Activated T-helper 2 cell treated with anti-CD3 and anti-CD28 coated beads, Interferon-gamma antibody, Interleukin-2, Interleukin-4, amounts not matched to agents 10 μg/mL and 5 μg/mL and 100 μg/mL, durations not matched to agents 14 hours and 24 hours and 36 hours (primary cell): ENCODE measurements at regions not wholly inside any gene's neighbourhood (a gene's known extent, or its start where the extent isn't known, plus 50 kb on each side); places are given as distances from the start of the nearest gene placed in this dataset.

Experiments used
- DNase-seq: peaks from one replicate; pipeline ENCODE4 v3.0.0; 2021; ENCODE audit warnings: low spot score
- H3K27ac Mint-ChIP-seq: one replicate; pipeline ENCODE4 v1.8.0; 2021; ENCODE audit warnings: mixed read lengths
- H3K27me3 Mint-ChIP-seq: one replicate; pipeline ENCODE4 v1.8.0; 2021; ENCODE audit warnings: low read depth, mixed read lengths
- H3K36me3 Mint-ChIP-seq: one replicate; pipeline ENCODE4 v1.8.0; 2021; ENCODE audit warnings: low read depth, mixed read lengths
- H3K4me1 Mint-ChIP-seq: one replicate; pipeline ENCODE4 v1.8.0; 2021; ENCODE audit warnings: low read depth, mixed read lengths
- H3K4me3 Mint-ChIP-seq: one replicate; pipeline ENCODE4 v1.8.0; 2021; ENCODE audit warnings: low read depth, mild to moderate bottlenecking, moderate library complexity, mixed read lengths
- H3K9me3 Mint-ChIP-seq: one replicate; pipeline ENCODE4 v1.8.0; 2021; ENCODE audit warnings: mixed read lengths
- intact Hi-C: fragments of 100-400 bp; cut with micrococcal nuclease; formaldehyde crosslinking; loops from one replicate; pipeline ENCODE4 v1.15.1; 2023

DNA sequence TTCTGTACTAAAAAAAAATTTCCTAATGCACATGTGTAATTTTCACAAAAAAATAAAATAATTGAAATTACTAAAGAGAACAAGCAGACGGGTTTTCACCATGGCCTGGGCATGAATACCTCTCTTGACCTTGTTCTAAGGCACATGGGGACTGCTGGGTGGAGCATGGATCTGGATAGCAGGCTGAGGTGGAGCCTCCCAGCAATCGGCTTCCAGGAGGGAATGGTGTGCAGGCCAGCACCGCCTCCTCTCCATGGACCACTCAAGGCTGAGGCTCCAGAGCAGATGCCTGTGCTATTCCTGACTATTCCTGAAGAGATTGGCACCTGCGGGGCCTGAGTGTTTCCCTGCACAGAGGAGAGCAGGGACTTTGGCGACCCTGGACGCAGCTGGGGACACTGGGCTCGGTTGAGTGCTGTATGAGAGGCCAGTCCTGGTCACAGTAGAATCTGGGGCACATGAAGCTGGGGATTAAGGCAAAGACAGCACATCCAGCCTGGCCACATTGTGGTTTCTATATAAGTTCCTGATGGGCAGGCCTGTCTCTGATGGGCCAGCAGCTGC is 963.6 kb downstream of the BRD1 start:
- H3K36me3 Mint-ChIP-seq = no peaks in the 10 kb centered on the region
- no peaks in the 10 kb centered on the region for H3K27me3 Mint-ChIP-seq
- no peak overlapping the region for H3K4me3 Mint-ChIP-seq
- no peak overlapping the region for H3K27ac Mint-ChIP-seq
- DNase-seq = no peak
- H3K9me3 Mint-ChIP-seq = no peaks in the 10 kb centered on the region
- no peaks in the 10 kb centered on the region for H3K4me1 Mint-ChIP-seq
- intact Hi-C loops = no loop called here

DNA sequence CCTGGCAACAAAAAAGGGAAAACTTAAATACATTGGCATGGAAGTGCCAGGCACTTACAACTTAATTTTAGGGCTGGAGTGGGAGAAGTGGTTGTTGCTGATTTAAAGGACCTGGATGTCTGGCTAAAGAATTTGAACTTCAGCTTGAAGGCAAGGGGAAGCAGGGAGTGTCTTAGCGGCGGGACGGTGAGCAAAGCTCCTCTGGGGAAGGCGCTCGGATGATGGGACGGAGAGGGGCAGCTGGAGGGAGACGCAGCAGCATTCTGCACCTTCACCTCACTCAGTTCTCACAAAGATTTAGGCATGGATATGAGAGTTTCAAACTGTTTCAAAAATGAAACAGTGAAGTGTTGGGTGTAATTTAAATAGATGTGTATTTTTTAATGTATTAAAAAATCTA is 967.1 kb downstream of the BRD1 start:
- no peak overlapping the region for H3K27ac Mint-ChIP-seq
- DNase-seq = no peak
- no peaks in the 10 kb centered on the region for H3K9me3 Mint-ChIP-seq
- no peaks in the 10 kb centered on the region for H3K27me3 Mint-ChIP-seq
- H3K36me3 Mint-ChIP-seq = no peaks in the 10 kb centered on the region
- intact Hi-C loops = no loop called here
- H3K4me3 Mint-ChIP-seq = no peak overlapping the region
- no peaks in the 10 kb centered on the region for H3K4me1 Mint-ChIP-seq

DNA sequence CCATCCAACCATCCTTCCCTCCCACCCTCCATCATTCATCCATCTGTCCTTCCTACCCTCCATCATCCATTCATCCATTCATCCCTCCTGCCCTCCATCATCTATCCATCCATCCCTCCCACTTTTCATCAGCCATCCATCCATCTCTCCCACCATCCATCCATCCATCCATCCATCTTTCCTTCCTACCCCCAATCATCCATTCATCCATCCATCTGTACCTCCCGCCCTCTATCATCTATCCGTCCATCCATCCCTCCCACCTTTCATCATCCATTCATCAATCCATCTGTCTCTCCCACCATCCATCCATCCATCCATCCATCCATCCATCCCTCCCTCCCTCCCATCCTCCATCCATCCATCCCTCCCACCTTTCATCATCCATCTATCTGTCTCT is 968.8 kb downstream of the BRD1 start:
- no peaks in the 10 kb centered on the region for H3K36me3 Mint-ChIP-seq
- no peak overlapping the region for H3K27ac Mint-ChIP-seq

GRCh38 chr22:48858121-48858520 is 969.6 kb downstream of the BRD1 start:
- DNase-seq = no peak
- Mint-ChIP-seq H3K9me3 (no peaks in the 10 kb centered on the region), H3K4me1 (no peaks in the 10 kb centered on the region), H3K4me3 (no peak overlapping the region), H3K36me3 (no peaks in the 10 kb centered on the region), H3K27ac (no peak overlapping the region), H3K27me3 (no peaks in the 10 kb centered on the region)
- intact Hi-C loops = no loop called here

More for the DNA sequence above, 968.8 kb downstream of the BRD1 start:
- Mint-ChIP-seq H3K4me3 (no peak overlapping the region), H3K9me3 (no peaks in the 10 kb centered on the region), H3K27me3 (no peaks in the 10 kb centered on the region), H3K4me1 (no peaks in the 10 kb centered on the region)
- no peak for DNase-seq
- intact Hi-C loops = no loop called here

GRCh38 chr22:48857202-48857805 is 970.4 kb downstream of the BRD1 start:
- intact Hi-C loops = no loop called here
- Mint-ChIP-seq H3K27ac (no peak overlapping the region), H3K36me3 (no peaks in the 10 kb centered on the region), H3K27me3 (no peaks in the 10 kb centered on the region), H3K4me3 (no peak overlapping the region), H3K9me3 (no peaks in the 10 kb centered on the region), H3K4me1 (no peaks in the 10 kb centered on the region)
- DNase-seq = no peak

DNA sequence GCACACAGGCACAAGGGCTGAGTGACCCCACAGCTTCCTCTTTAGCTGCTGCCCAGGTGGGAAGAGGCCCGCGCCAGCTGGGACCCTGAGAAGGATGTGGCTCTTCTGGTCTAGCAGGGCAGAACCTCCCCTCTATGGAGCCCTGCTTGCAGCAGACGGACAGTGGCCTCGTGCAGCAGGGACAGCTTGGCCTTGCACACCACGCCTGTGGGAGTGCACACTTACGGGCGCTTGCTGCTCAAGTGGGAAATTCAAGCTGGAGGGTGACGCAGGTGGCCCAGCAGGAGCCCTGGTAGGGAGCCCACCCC is 971.4 kb downstream of the BRD1 start:
- no peak for DNase-seq
- intact Hi-C loops = no loop called here
- Mint-ChIP-seq H3K36me3 (no peaks in the 10 kb centered on the region), H3K27ac (no peak overlapping the region), H3K4me1 (no peaks in the 10 kb centered on the region), H3K27me3 (no peaks in the 10 kb centered on the region), H3K4me3 (no peak overlapping the region), H3K9me3 (no peaks in the 10 kb centered on the region)

GRCh38 chr22:48855593-48856307 is 971.9 kb downstream of the BRD1 start:
- DNase-seq = no peak
- Mint-ChIP-seq H3K27ac (no peak overlapping the region), H3K9me3 (no peaks in the 10 kb centered on the region), H3K4me3 (no peak overlapping the region), H3K27me3 (no peaks in the 10 kb centered on the region), H3K4me1 (no peaks in the 10 kb centered on the region), H3K36me3 (no peaks in the 10 kb centered on the region)
- intact Hi-C loops = no loop called here

GRCh38 chr22:48855013-48855412 is 972.7 kb downstream of the BRD1 start:
- H3K27ac Mint-ChIP-seq = no peak overlapping the region
- no peaks in the 10 kb centered on the region for H3K4me1 Mint-ChIP-seq
- no peak for DNase-seq
- intact Hi-C loops = no loop called here
- H3K9me3 Mint-ChIP-seq = no peaks in the 10 kb centered on the region
- no peaks in the 10 kb centered on the region for H3K36me3 Mint-ChIP-seq
- no peaks in the 10 kb centered on the region for H3K27me3 Mint-ChIP-seq
- no peak overlapping the region for H3K4me3 Mint-ChIP-seq

GRCh38 chr22:48853627-48854240 is 973.9 kb downstream of the BRD1 start:
- intact Hi-C loops = no loop called here
- no peak for DNase-seq

GRCh38 chr22:48851933-48852549 is 975.6 kb downstream of the BRD1 start:
- DNase-seq = no peak
- no peak overlapping the region for H3K27ac Mint-ChIP-seq
- no peaks in the 10 kb centered on the region for H3K9me3 Mint-ChIP-seq
- intact Hi-C loops = no loop called here
- no peaks in the 10 kb centered on the region for H3K27me3 Mint-ChIP-seq
- H3K4me3 Mint-ChIP-seq = no peak overlapping the region
- H3K36me3 Mint-ChIP-seq = no peaks in the 10 kb centered on the region
- H3K4me1 Mint-ChIP-seq = no peaks in the 10 kb centered on the region

More at GRCh38 chr22:48853627-48854240, 973.9 kb downstream of the BRD1 start:
- Mint-ChIP-seq H3K36me3 (no peaks in the 10 kb centered on the region), H3K27ac (no peak overlapping the region), H3K27me3 (no peaks in the 10 kb centered on the region), H3K9me3 (no peaks in the 10 kb centered on the region), H3K4me3 (no peak overlapping the region), H3K4me1 (no peaks in the 10 kb centered on the region)

- DNase-seq = no peak
- H3K27ac Mint-ChIP-seq = no peak overlapping the region
- intact Hi-C loops = no loop called here
- H3K9me3 Mint-ChIP-seq = no peaks in the 10 kb centered on the region
- H3K4me1 Mint-ChIP-seq = no peaks in the 10 kb centered on the region
- no peaks in the 10 kb centered on the region for H3K27me3 Mint-ChIP-seq
- H3K4me3 Mint-ChIP-seq = no peak overlapping the region
- H3K36me3 Mint-ChIP-seq = no peaks in the 10 kb centered on the region
Observed at GRCh38 chr22:48850658-48851287, 976.9 kb downstream of the BRD1 start.

DNA sequence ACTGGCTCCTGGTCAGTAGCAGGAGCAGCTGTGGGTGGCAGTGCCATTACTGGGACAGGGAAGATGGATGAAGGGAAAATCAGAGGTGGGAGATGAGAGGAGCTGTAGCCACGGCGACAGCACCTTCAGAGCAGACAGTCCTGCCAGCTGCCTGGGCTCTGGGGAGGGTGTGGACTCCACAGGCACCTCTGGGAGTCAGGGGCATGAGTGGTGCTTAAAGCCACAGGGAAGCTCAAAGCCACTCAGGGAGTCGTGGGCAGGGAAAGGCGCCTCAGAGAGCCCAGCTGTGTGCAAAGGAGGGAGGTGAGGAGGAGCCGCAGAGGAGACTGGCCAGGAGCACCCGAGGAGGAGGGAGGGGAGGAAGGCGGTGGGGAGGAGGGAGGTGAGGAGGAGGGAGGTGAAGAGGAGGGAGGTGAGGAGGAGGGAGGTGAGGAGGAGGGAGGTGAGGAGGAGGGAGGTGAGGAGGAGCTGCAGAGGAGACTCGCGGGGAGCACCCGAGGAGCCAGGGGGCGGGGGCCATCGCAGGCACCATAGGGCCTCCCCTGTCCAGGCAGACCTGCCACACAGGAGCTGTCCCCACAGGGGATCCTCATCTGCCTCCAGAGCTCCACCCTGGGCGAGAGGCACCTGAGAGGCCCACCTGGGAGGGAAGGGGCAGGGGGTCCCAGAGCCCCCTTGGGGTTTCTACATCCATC is 977.6 kb downstream of the BRD1 start:
- Mint-ChIP-seq H3K27ac (no peak overlapping the region), H3K36me3 (no peaks in the 10 kb centered on the region), H3K27me3 (no peaks in the 10 kb centered on the region), H3K9me3 (no peaks in the 10 kb centered on the region), H3K4me1 (no peaks in the 10 kb centered on the region), H3K4me3 (no peak overlapping the region)
- intact Hi-C loops = no loop called here
- no peak for DNase-seq
